Cardiac septum (tissue), 1 donor: ENCODE measurements at regions not wholly inside any gene's neighbourhood (a gene's known extent, or its start where the extent isn't known, plus 50 kb on each side); places are given as distances from the start of the nearest gene placed in this dataset.
"Not testable (repeated sequence)": the region's sequence is repeated elsewhere in the genome, so short reads cannot be mapped to it uniquely, and the experiment has no call there.

Experiments used
- DNase-seq: peaks from one replicate; pipeline ENCODE4 v3.0.0-alpha.2; 2020; ENCODE audit warnings: low spot score
- intact Hi-C: fragments of 100-400 bp; cut with DNase I; formaldehyde crosslinking; loops from one replicate; pipeline ENCODE4 v1.14.0; 2022
- donor health status: DM: no; HTN: no; CAD: no.

DNA sequence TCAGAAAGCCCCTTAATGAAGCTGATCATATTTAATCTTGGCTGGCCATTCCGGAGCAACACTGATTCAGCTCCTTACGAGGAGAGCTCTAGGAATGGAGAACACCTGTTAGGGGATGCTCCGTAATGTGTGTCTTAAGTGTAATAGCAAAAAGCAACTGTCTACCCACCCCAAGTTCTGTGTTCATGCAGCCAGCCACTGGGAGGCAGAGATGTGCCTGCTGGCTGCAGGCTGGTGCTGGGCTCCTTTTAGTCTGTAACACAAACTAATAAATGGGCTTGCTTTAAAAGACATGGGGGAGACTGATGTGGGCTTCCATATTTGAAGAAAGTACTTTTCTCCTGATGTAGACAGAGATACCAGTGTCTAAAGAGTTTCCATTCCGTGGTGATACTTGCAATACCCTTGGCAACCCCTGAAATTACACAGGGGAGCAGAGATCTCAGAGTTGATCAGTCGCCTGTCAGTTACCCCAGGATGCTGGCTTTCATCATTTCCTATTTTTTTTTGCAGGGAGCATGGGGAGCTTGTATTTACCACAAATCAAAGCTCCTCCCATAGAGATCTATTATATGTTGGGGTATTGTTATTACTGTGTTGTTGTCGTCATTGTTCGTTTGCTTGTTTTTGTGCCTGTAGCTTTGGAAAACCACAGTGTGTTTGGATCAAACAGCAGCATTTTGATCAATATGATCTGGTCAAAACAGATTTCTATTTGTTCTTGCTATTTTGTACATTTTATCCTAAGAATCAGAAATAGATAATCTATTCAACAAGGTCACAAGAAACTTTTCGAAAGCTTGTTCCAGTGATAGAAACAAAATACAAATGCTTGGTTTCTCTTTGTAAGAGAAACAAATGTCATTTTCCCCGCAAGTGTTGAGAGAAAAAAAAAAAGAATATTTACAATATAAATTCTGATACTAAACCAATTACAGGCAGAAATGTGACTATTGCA lies 65.8 kb downstream of the MTX3 start:
- intact Hi-C loops, result no loop called here
- no peak for DNase-seq

DNA sequence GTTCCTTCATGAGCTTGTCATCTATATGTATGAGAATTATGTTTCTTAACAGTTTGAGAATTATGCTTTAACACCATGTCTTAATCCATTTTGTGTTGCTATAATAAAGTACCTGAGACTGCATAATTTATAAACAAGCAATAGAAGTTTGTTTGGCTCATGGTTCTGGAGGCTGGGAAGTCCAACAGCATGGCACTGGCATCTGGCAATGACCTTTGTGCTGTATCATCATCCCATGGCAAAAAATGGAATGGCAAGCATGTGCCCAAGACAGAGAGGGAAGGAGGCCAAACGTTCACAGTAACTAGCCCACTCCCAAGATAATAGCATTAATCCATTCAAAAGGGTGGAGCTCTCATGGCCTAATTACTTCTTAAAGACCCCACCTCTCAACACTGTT lies 67.6 kb downstream of the MTX3 start:
- intact Hi-C loops, result no loop called here

DNA sequence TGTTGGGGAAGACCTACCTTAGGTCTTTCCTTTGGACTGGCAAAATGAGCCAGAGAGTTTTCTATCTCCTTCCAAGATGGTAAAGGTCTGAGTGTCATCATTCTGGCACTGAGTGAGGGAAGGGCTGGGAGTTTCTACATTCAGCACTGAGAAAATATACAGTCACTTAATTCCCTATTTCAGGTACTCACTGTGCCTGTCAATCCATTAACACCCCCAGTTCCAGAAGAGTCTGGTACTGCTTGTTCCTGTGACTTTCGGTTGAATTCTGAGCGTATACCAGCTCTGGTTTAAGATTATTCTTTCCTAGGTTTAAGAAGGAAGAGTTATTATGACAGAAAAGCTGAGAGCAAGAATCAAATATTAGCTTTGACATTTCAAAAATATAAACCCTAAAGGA lies 68.4 kb downstream of the MTX3 start:
- intact Hi-C loops, result no loop called here
- no peak for DNase-seq

More for the DNA sequence above, 67.6 kb downstream of the MTX3 start:
- DNase-seq, result no peak

DNA sequence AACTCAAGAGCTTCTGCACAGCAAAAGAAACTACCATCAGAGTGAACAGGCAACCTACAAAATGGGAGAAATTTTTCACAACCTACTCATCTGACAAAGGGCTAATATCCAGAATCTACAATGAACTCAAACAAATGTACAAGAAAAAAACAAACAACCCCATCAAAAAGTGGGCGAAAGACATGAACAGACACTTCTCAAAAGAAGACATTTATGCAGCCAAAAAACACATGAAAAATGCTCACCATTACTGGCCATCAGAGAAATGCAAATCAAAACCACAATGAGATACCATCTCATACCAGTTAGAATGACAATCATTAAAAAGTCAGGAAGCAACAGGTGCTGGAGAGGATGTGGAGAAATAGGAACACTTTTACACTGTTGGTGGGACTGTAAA lies 83.6 kb downstream of the MTX3 start:
- DNase-seq, intact Hi-C loops: not testable (repeated sequence)

DNA sequence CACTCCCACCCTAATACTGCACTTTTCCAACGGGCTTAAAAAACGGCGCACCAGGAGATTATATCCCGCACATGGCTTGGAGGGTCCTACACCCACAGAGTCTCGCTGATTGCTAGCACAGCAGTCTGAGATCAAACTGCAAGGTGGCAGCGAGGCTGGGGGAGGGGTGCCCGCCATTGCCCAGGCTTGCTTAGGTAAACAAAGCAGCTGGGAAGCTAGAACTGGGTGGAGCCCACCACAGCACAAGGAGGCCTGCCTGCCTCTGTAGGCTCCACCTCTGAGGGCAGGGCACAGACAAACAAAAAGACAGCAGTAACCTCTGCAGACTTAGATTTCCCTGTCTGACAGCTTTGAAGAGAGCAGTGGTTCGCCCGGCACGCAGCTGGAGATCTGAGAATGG lies 88.5 kb downstream of the MTX3 start:
- intact Hi-C loops, DNase-seq: not testable (repeated sequence)

DNA sequence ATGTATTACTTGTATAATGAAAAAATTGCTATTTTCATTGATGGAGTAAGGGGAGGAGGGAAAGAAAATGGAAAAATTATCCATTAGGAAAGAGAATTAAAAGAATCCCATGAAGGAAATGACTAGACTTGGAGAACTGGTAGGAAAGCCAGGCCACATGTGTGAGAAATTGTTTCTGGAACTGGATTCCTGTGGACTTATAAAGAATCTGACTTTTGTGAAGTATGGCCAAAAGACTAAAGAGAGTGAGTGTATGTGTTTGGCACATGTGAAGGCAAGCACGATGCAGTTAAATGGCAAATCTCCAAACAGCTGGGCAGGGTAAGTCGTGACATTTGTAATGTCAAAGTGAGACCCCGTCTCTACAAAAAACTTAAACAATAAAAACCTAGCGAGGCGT lies 89.4 kb downstream of the MTX3 start:
- no peak for DNase-seq
- intact Hi-C loops, result no loop called here

DNA sequence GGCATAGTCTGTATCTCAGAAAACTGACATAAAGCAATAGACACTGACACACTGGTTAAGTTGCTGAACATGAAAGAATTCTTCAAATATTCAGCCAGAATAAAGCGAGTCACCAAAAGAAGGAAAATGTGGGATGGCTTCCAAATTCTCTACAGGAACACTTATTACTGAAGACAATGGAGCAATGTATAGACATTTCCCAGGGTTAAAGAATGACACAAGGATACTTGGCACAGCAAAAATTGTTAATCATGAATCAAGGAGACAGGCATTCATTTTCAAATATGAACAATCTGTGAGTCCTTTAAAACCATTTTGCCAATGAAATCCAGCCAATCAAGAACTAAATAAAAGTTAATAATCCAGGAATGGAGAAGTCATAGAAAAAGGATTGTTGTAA lies 92.5 kb downstream of the MTX3 start:
- intact Hi-C loops, result no loop called here
- DNase-seq, result no peak

DNA sequence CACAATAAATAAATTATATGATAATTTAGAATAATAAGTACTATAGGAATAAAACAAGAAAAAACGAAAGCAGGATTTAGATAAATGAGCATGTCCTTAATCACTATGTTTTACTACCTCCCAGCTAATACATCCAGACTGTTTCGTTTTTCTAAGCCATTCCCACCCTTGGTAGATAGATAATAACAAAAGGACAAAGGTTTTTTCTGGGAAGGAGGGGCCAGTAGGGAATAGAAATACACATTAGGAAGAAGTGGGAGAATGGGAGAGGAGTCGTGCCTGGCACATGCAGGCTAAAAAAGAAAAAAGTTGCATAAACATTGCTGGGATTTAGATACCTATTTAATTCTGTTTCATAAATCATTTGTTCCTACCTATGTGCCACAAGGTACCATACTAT lies 97.1 kb downstream of the MTX3 start:
- no peak for DNase-seq
- intact Hi-C loops, result no loop called here

DNA sequence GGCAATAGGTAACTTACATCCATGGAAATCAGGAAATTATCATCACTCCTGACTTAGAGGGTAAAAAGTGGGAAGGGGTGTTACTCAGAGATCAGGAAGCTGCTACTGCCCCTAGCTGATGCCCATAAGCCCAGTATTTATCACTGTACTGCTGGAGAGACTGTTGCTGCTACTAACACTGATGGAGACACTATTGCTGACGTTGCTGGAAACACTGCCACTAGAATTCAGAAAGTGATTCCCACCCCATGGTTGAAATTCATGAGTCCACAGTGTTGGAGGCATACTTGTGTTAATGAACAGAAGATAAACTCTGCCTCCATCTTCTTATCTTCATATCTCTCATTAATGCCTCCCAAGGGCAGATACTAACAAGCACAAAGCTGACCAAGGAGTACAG lies 97.6 kb downstream of the MTX3 start:
- intact Hi-C loops, result no loop called here
- DNase-seq, result no peak

DNA sequence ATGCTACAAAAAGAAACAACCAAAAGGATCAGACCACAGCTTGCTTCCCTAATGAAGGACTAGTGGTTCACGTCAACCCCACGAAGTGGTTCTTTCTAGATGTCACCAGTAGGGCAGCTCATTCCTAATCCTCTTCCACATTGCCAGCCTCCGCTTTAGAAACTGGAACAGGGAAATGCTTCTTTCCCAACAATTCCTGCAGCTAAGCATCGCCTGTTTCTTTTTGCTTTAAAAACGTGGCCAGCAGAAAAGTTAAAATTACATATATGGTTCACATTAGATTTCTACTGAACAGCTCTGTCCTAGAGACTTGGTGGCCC lies 100.2 kb downstream of the MTX3 start:
- no peak for DNase-seq
- intact Hi-C loops, result no loop called here

DNA sequence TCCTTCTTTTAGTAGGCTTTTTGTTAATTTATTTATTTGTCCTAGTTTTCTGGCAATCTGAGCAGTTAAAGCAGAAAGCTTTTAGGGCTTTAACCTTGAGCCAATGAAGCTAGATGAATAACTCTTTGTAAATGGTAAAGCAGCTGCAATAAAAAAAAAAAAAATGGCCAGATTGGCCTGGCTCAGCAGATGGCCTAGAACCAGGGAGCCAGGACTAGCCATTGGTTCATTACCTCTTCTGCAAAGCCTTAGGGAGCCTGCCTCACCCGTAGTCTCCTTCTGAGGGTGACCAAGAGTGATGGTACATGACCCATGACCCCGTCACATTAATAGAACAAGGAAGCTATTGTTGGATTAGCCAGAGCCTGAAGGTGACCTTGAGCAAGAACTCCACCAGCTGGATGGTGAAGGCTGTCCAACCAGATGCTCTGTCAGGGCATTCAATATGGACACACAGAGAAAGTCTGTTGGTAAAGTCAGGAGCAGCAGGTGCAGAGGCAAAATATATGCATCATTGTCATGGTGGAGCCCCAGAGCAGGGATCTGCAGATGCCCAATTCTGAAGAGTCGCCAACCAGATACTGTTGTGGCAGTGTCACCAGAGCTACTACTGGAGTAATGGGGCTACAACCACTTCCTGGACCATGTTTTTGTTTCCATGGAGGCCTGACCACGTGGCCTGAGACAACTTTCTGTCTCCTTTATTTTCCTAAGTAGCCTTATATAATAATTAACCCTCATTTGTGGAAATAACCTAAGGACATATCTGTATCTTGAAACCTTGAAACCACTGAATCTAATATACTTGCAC lies 100.7 kb downstream of the MTX3 start:
- intact Hi-C loops, result no loop called here
- no peak for DNase-seq

DNA sequence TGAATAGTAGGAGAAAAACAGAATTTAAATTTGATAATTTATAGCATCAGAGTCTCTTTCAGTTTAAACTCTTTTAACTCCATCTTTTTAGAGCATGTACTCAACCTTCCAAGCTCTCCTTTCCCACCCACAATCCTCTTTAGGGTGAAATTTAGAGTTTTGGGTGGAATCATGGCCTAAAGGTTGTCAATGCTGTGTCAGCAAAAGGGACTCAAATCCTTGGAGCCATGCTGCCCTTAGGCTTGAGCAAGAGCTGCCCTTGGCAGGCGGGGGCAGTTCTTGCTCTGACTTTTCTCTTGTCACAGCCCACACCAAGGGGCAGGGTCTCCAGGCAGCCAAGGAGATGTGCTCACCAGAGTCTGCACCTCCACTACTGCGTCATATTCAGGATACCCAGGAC lies 102.4 kb downstream of the MTX3 start:
- intact Hi-C loops, result no loop called here
- DNase-seq, result no peak

DNA sequence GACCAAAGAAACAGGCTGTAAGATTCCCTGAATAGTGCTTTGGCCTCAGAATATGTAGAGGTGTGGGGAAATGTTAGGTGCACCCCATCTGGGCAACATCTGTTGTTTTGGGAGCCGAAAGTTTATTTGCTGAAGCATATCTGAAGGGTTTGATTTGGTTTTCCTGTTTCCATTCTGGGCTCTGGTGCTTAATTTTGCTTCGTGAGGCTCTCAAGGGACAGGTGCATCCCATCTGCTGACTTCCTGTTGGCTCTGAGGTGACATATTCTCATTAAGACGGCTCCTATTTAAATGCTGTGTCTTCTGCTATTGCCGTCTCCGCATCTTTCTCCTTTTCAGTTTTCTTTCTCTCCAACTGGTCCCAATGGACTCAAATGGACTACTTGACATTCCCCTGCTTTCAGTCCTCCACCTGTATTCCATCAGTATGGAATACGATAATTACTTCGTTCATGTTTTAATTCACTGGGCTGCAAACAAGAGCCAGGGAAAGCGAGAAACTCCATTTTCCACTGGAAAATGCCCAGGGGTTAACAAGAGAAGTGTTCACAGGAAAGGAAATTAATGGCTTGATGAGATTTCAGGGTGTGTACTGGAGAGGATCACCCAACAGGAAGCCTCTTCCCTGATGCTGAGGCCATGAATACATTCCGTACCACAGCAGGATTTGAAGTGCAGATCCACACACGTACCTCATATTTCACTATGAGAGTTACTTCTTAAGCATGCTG lies 104.0 kb downstream of the MTX3 start:
- intact Hi-C loops, result no loop called here
- no peak for DNase-seq

DNA sequence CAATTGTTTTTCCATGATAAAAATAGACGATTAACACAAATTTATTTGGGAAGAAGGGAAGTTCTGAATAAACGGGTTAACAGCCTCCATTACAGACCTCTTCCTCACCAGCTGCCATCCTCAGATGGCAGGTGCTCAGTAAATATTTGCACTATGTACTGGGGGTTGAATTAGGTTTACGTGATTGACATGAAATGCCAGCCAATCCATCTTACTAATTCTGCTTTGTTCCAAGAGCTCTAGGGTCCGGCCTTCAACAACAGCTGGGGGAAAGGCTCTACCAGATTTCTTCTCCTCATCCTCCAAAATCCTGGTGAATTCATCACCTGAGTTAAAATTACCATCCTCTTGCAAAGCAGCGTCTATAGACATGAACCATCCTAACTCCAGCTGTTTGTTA lies 104.6 kb downstream of the MTX3 start:
- DNase-seq, result no peak
- intact Hi-C loops, result no loop called here

DNA sequence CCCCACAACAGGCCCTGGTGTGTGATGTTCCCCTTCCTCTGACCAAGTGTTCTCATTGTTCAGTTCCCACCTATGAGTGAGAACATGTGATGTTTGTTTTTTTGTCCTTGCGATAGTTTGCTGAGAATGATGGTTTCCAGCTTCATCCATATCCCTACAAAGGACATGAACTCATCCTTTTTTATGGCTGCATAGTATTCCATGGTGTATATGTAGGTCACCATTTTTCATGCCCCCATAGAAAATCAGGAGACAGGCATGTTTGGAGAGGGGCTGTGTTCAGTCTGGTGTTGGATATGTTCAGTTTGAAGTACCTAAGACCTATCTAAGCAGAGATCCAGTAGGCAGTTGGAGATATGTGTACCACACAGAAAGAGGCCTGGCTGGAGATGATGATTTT lies 111.2 kb downstream of the MTX3 start:
- intact Hi-C loops, result not testable (repeated sequence)

DNA sequence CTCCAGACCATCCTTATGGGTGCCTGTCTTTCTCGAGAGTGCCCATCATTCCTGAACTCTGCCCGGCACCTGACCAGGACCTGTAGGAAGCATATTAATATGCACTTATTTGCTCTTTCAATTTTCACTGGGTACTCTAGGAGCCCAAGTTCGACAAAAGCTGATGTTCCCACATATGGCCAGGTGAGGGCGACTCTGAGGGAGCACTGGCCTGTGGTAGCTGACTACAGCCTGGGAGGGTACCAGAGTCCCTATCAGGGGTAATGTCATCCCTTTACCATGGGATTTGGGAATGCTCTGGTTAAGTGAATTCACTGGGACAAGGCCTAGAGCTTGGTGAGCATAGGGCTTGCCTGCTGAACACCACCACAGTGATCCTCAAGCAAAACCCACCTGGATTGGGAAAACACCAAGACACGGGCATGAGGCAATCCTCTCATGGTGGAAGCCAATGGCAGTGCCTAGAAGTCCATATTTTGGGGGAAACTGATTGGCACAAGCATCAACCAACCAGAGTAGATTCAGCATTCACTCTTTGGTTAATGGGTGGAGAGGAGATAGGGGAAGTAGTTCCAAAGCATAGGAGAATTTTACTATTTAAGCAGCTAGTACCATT lies 112.2 kb downstream of the MTX3 start:
- intact Hi-C loops, result no loop called here
- no peak for DNase-seq

More for the DNA sequence above, 111.2 kb downstream of the MTX3 start:
- not testable (repeated sequence) for DNase-seq

DNA sequence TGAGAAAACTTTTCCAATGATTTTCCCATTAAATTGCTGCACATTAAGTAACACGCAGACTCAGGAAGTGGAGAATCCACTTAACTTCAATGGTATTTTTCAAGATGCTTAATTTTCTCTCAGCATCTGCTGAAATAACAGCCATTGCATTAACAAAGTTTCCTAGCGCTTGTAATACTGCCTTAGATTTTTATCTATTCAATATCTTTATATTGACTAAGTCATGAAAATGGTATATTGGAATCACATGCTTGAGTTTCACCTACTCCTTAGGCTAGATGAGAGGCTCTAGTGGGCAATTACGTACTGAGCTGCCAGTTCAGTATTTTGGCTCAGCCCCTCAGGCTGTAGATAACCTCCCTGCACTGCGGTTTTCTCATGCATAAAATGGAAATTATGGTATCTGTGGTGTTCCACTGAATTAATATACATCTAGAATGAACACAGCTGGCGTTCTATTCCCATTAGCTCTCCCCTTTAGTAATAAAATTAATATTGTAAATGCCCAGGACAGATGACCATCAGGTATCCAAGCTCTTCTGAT lies 112.9 kb downstream of the MTX3 start:
- no peak for DNase-seq
- intact Hi-C loops, result no loop called here

DNA sequence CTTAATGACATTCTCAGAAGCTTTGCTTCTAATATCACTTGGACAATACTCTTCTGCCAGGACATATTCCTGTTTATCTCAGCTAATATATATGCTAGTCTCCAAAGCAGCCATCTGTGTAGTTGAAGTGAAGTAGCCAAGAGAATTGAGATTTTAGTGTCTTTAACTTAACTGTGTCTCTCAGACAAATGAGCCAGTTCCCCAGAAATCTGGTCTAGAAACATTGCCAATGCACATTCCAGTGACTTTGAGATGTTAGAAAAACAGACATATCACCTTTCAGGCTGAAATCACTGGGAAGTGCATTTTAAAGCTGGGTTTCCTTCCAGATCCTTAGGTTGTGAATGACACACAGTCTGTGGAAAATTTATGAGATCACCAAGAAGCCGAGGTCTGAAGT lies 114.6 kb downstream of the MTX3 start:
- no peak for DNase-seq
- intact Hi-C loops, result no loop called here

DNA sequence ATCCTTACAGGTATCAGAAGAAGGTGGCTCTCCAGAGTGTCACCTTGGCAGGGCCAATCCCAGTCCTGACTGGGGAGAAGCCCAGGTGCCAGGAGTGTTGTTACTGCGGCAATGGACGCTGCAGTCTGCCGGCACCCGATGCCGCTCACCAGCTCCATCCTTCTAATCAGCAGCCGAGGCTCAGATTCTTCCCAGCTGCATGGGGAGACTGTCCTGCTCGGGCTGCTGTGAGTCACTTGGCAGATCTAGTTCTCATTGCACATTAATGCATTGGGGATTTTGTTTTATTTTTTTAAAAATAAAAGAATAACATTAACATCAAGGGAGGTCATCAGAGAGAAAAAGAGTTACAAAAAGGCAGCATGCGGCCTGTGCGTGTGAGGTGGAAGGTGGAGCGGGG lies 115.8 kb downstream of the MTX3 start:
- no peak for DNase-seq
- intact Hi-C loops, result no loop called here

DNA sequence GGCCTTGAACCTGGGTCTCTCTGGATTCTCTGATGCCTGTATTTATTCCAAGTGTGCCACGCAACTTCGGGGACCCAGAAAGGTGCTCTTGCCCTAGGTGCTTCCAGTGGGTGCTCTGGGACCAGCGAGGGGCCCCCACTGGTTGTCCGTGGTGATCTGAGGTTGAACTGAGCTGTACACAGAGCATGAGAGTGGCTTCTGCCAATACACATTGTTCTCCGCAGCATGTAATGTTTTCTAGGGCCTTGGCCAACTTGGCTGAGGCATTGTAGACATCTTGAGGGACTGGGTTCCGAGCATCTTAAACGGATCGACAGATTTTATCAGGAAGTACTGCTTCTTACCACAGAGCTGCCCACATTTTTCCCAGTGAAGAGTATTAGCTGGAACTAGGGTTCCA lies 117.9 kb downstream of the MTX3 start:
- intact Hi-C loops, result loop anchor here (5.0 kb wide), 3 partner anchors 59 to 209 kb away; no protein-coding TSS in a partner anchor
- no peak for DNase-seq
